CD14-positive monocyte (primary cell): ENCODE measurements at regions not wholly inside any gene's neighbourhood (a gene's known extent, or its start where the extent isn't known, plus 50 kb on each side); places are given as distances from the start of the nearest gene placed in this dataset.

ENCODE experiments used
- DNase-seq, 3 donors: peaks; one replicate each; pipeline ENCODE4 v3.0.0-alpha.2; 2011 to 2022
- H2AFZ ChIP-seq: 2 replicates; pipeline ENCODE4 v1.6.0; 2012; ENCODE audit warnings: mild to moderate bottlenecking, low read depth, low read length, inconsistent platforms; ENCODE audit not compliant: insufficient read depth, poor library complexity, severe bottlenecking
- H3K27ac ChIP-seq, 2 donors: 1 replicate in 1 of 2; 2 replicates in 1 of 2; pipeline ENCODE4 v1.5.1; 2012 to 2013; ENCODE audit warnings: low read length in 2 of 2, control low read depth in 1 of 2, inconsistent platforms in 1 of 2, low read depth in 1 of 2, mild to moderate bottlenecking in 1 of 2
- H3K27me3 ChIP-seq, 2 donors: one replicate each; pipeline versions ENCODE4 v1.6.0 to v1.6.1; 2011 to 2013; ENCODE audit warnings: low read length in 2 of 2; ENCODE audit not compliant: control insufficient read depth in 2 of 2, insufficient read depth in 2 of 2
- H3K36me3 ChIP-seq, 2 donors: replicated peaks in 1 of 2; 1 replicate in 1 of 2; 2 replicates in 1 of 2; pipeline versions ENCODE4 v1.5.1 to v1.6.1; 2012 to 2013; ENCODE audit warnings: low read length in 2 of 2, control low read depth in 1 of 2, inconsistent platforms in 1 of 2, mild to moderate bottlenecking in 1 of 2; ENCODE audit not compliant: insufficient read depth in 2 of 2, control insufficient read depth in 1 of 2
- H3K4me1 ChIP-seq, 2 donors: 1 replicate in 1 of 2; 2 replicates in 1 of 2; pipeline versions ENCODE4 v1.5.1 to v1.6.1; 2012 to 2013; ENCODE audit warnings: low read length in 2 of 2, control low read depth in 1 of 2, inconsistent platforms in 1 of 2, mild to moderate bottlenecking in 1 of 2, moderate library complexity in 1 of 2; ENCODE audit not compliant: insufficient read depth in 2 of 2, control insufficient read depth in 1 of 2
- H3K4me2 ChIP-seq: replicated peaks from 2 replicates; pipeline ENCODE3; 2012; ENCODE audit warnings: low read length, moderate library complexity, mild to moderate bottlenecking; ENCODE audit not compliant: poor library complexity, severe bottlenecking; ENCODE audit errors: extremely low read depth
- H3K4me3 ChIP-seq, 3 experiments: fragments of 200-600 bp in 1 of 3; sonication (generic) in 1 of 3; replicated peaks in 1 of 3; 1 replicate in 2 of 3; 2 replicates in 1 of 3; pipeline ENCODE4 v1.5.1; 2011 to 2013; ENCODE audit warnings: low read length in 3 of 3, mild to moderate bottlenecking in 3 of 3, control low read depth in 2 of 3, low read depth in 2 of 3, inconsistent platforms in 1 of 3, moderate library complexity in 1 of 3
- H3K79me2 ChIP-seq: 2 replicates; pipeline ENCODE4 v1.6.0; 2012; ENCODE audit warnings: mild to moderate bottlenecking, control low read depth, inconsistent platforms, low read length, moderate library complexity; ENCODE audit not compliant: insufficient read depth
- H3K9ac ChIP-seq: 2 replicates; pipeline ENCODE4 v1.6.0; 2017; ENCODE audit warnings: low read length, mild to moderate bottlenecking; ENCODE audit not compliant: insufficient read depth, poor library complexity, severe bottlenecking
- H3K9me3 ChIP-seq, 2 donors: replicated peaks in 1 of 2; 1 replicate in 1 of 2; 2 replicates in 1 of 2; pipeline versions ENCODE4 v1.5.1 to v1.6.1; 2012 to 2013; ENCODE audit warnings: low read length in 2 of 2, control low read depth in 1 of 2; ENCODE audit not compliant: control insufficient read depth in 1 of 2, insufficient read depth in 1 of 2
- H4K20me1 ChIP-seq: 2 replicates; pipeline ENCODE4 v1.6.0; 2012; ENCODE audit warnings: mild to moderate bottlenecking, low read length, control low read depth, moderate library complexity; ENCODE audit not compliant: insufficient read depth
- H3K27ac Mint-ChIP-seq, 7 donors: one replicate each; pipeline ENCODE4 v1.8.0; 2020; ENCODE audit warnings: mild to moderate bottlenecking in 7 of 7, mixed read lengths in 7 of 7, moderate library complexity in 6 of 7, inconsistent platforms in 2 of 7
- H3K27me3 Mint-ChIP-seq, 3 donors: one replicate each; pipeline ENCODE4 v1.8.0; 2021 to 2022; ENCODE audit warnings: low read depth in 3 of 3, mild to moderate bottlenecking in 3 of 3, mixed read lengths in 3 of 3, moderate library complexity in 3 of 3, inconsistent platforms in 1 of 3
- H3K36me3 Mint-ChIP-seq, 2 donors: one replicate each; pipeline ENCODE4 v1.8.0; 2020; ENCODE audit warnings: mixed read lengths in 2 of 2, inconsistent platforms in 1 of 2, mild to moderate bottlenecking in 1 of 2
- H3K4me1 Mint-ChIP-seq: one replicate; pipeline ENCODE4 v1.8.0; 2020; ENCODE audit warnings: mild to moderate bottlenecking, mixed read lengths
- H3K4me3 Mint-ChIP-seq, 2 donors: one replicate each; pipeline ENCODE4 v1.8.0; 2020; ENCODE audit warnings: mild to moderate bottlenecking in 2 of 2, mixed read lengths in 2 of 2, moderate library complexity in 1 of 2
- H3K9me3 Mint-ChIP-seq, 7 donors: one replicate each; pipeline ENCODE4 v1.8.0; 2020 to 2022; ENCODE audit warnings: mixed read lengths in 7 of 7, mild to moderate bottlenecking in 6 of 7, moderate library complexity in 6 of 7, inconsistent platforms in 2 of 7
- WGBS: methylation state at CpG from one replicate; pipeline ENCODE4 v1.1.5; 2013; ENCODE audit warnings: missing lambda C conversion rate; ENCODE audit not compliant: insufficient coverage; 5-methylcytosine and 5-hydroxymethylcytosine counted together
- intact Hi-C, 2 donors: fragments of 100-400 bp; cut with micrococcal nuclease; formaldehyde crosslinking; loops; one replicate each; pipeline versions ENCODE4 v1.15.0 to v1.15.1; 2023
- TF ChIP-seq, protein P1 (sequence below): fragments of 200-600 bp; IDR thresholded peaks from one replicate; pipeline ENCODE4 v1.8.0; 2022; ENCODE audit warnings: antibody characterized with exemption, mild to moderate bottlenecking

DNA sequence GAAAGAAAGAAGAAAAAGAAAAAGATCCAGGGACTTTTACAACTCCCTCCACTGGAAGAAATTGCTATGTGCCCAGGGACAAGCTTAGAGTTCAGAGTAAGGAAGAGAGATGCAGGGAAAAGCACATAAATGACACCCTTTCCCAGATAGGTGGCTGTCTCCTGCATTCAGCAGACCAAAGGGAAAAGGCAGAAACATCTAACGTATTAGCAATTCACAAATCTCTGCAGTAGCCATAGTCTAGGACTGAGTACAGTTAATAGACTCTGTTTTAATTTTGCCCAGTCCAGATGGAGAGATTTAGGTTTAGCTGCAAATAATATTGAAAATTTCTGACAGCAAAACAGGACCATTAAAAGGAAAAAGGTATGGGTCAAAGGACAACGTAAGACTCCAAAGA, 71.3 kb upstream of the TNFRSF21 start:
- Histone ChIP-seq H3K9ac (no peak overlapping the region), H3K4me1 (peaks cover 24 to 27% of the 10 kb centered on the region in 2 donors), H3K27ac (no peak overlapping the region), H3K9me3 (no peaks in the 10 kb centered on the region), H4K20me1 (no peaks in the 10 kb centered on the region), H3K27me3 (no peaks in the 10 kb centered on the region), H3K4me2 (no peak overlapping the region), H3K4me3 (no peak overlapping the region), H3K36me3 (no peaks in the 10 kb centered on the region), H2AFZ (no peak overlapping the region), H3K79me2 (no peaks in the 10 kb centered on the region)
- intact Hi-C loops, result no loop called here
- DNase-seq, result no peak
- peaks cover 0 to 5% (median 0%) of the 10 kb centered on the region in 7 donors for H3K9me3 Mint-ChIP-seq
- peaks cover 5 to 11% (median 8%) of the 10 kb centered on the region in 3 donors for H3K27me3 Mint-ChIP-seq
- WGBS, result no CpG with 5 or more reads among the region's 2 CpGs
- TF ChIP-seq, protein P1, sequence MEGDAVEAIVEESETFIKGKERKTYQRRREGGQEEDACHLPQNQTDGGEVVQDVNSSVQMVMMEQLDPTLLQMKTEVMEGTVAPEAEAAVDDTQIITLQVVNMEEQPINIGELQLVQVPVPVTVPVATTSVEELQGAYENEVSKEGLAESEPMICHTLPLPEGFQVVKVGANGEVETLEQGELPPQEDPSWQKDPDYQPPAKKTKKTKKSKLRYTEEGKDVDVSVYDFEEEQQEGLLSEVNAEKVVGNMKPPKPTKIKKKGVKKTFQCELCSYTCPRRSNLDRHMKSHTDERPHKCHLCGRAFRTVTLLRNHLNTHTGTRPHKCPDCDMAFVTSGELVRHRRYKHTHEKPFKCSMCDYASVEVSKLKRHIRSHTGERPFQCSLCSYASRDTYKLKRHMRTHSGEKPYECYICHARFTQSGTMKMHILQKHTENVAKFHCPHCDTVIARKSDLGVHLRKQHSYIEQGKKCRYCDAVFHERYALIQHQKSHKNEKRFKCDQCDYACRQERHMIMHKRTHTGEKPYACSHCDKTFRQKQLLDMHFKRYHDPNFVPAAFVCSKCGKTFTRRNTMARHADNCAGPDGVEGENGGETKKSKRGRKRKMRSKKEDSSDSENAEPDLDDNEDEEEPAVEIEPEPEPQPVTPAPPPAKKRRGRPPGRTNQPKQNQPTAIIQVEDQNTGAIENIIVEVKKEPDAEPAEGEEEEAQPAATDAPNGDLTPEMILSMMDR, result no peak
- no peak overlapping the region for H3K4me3 Mint-ChIP-seq
- no peak overlapping the region for H3K27ac Mint-ChIP-seq
- peaks cover 33% of the 10 kb centered on the region for H3K4me1 Mint-ChIP-seq
- no peaks in the 10 kb centered on the region for H3K36me3 Mint-ChIP-seq

DNA sequence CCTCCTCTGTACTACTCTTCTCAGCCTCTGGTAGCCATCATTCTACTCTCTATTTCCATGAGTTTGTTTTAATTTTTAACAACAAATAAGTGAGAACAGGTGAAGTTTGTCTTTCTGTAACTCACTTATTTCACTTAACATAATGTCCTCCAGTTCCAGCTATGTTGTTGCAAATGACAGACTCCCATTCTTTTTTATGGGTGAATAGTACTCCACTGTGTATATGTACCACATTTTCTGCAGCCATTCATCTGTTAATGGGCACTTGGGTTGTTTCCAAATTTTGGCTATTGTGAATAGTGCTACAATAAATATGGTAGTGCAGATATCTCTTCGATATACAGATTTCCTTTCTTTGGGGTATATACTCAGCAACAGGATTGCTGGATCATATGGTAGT, 73.7 kb upstream of the TNFRSF21 start:
- TF ChIP-seq, protein P1, result no peak
- H3K79me2 ChIP-seq, result no peaks in the 10 kb centered on the region
- no peak overlapping the region for H3K4me3 ChIP-seq
- no peaks in the 10 kb centered on the region for H3K9me3 ChIP-seq
- no peak overlapping the region for H3K4me2 ChIP-seq
- H4K20me1 ChIP-seq, result no peaks in the 10 kb centered on the region
- peaks cover 18% of the 10 kb centered on the region for H3K4me1 Mint-ChIP-seq
- H3K27me3 Mint-ChIP-seq, result peaks cover 0 to 4% (median 3%) of the 10 kb centered on the region in 3 donors
- no peaks in the 10 kb centered on the region for H3K36me3 ChIP-seq
- H3K27ac ChIP-seq, result no peak overlapping the region
- no peaks in the 10 kb centered on the region for H3K36me3 Mint-ChIP-seq
- intact Hi-C loops, result no loop called here
- H3K4me3 Mint-ChIP-seq, result no peak overlapping the region
- H3K4me1 ChIP-seq, result peaks cover 17 to 20% of the 10 kb centered on the region in 2 donors
- no peak overlapping the region for H2AFZ ChIP-seq
- no peak overlapping the region for H3K9ac ChIP-seq
- no CpG with 5 or more reads among the region's 1 CpG for WGBS
- H3K9me3 Mint-ChIP-seq, result peaks cover 0 to 10% (median 1%) of the 10 kb centered on the region in 7 donors
- DNase-seq, result no peak
- no peaks in the 10 kb centered on the region for H3K27me3 ChIP-seq
- no peak overlapping the region for H3K27ac Mint-ChIP-seq
